Skeletal muscle satellite cell (primary cell): ENCODE measurements at regions not wholly inside any gene's neighbourhood (a gene's known extent, or its start where the extent isn't known, plus 50 kb on each side); places are given as distances from the start of the nearest gene placed in this dataset.
"Not testable (repeated sequence)": the region's sequence is repeated elsewhere in the genome, so short reads cannot be mapped to it uniquely, and the experiment has no call there.

Experiments used
- H3K27me3 ChIP-seq: 2 replicates; pipeline ENCODE4 v1.7.0; 2013; ENCODE audit warnings: low read length; ENCODE audit not compliant: control insufficient read depth, insufficient read depth
- H3K36me3 ChIP-seq: 2 replicates; pipeline ENCODE4 v1.7.0; 2013; ENCODE audit warnings: mild to moderate bottlenecking, control low read depth, low read length; ENCODE audit not compliant: insufficient read depth
- H3K4me1 ChIP-seq: 2 replicates; pipeline ENCODE4 v1.7.0; 2013; ENCODE audit warnings: low read length; ENCODE audit not compliant: control insufficient read depth, insufficient read depth
- H3K4me2 ChIP-seq: 2 replicates; pipeline ENCODE4 v1.7.0; 2013; ENCODE audit warnings: mild to moderate bottlenecking, low read length
- H3K4me3 ChIP-seq: 2 replicates; pipeline ENCODE4 v1.7.0; 2013; ENCODE audit warnings: low read length
- H3K9ac ChIP-seq: 2 replicates; pipeline ENCODE4 v1.7.0; 2013; ENCODE audit warnings: mild to moderate bottlenecking, low read depth, low read length, moderate library complexity
- H3K9me3 ChIP-seq: replicated peaks from 2 replicates; pipeline ENCODE4 v1.7.0; 2013; ENCODE audit warnings: mild to moderate bottlenecking, control low read depth, low read length

- H3K9ac ChIP-seq, H3K4me3 ChIP-seq, H3K27me3 ChIP-seq, H3K36me3 ChIP-seq, H3K9me3 ChIP-seq, H3K4me1 ChIP-seq, H3K4me2 ChIP-seq: not testable (repeated sequence)
Measured at GRCh38 chr4:188438391-188438824, 299.2 kb downstream of the TRIML1 start.

- no peaks in the 10 kb centered on the region for H3K4me1 ChIP-seq
- no peak overlapping the region for H3K9ac ChIP-seq
- H3K4me2 ChIP-seq: no peak overlapping the region
- no peaks in the 10 kb centered on the region for H3K27me3 ChIP-seq
- no peaks in the 10 kb centered on the region for H3K9me3 ChIP-seq
- H3K4me3 ChIP-seq: no peak overlapping the region
- H3K36me3 ChIP-seq: no peaks in the 10 kb centered on the region
Measured at GRCh38 chr4:188439641-188440311, 300.5 kb downstream of the TRIML1 start.

GRCh38 chr4:188444500-188444899, 305.3 kb downstream of the TRIML1 start:
- H3K4me2 ChIP-seq: no peak overlapping the region
- H3K4me1 ChIP-seq: no peaks in the 10 kb centered on the region
- H3K9me3 ChIP-seq: no peaks in the 10 kb centered on the region
- no peaks in the 10 kb centered on the region for H3K27me3 ChIP-seq
- no peaks in the 10 kb centered on the region for H3K36me3 ChIP-seq
- no peak overlapping the region for H3K4me3 ChIP-seq
- no peak overlapping the region for H3K9ac ChIP-seq

GRCh38 chr4:188448996-188449395, 309.8 kb downstream of the TRIML1 start:
- H3K4me3 ChIP-seq, H3K36me3 ChIP-seq, H3K9me3 ChIP-seq, H3K4me2 ChIP-seq, H3K27me3 ChIP-seq, H3K9ac ChIP-seq, H3K4me1 ChIP-seq: not testable (repeated sequence)

GRCh38 chr4:188450571-188450970, 311.3 kb downstream of the TRIML1 start:
- Histone ChIP-seq H3K9me3 (no peaks in the 10 kb centered on the region), H3K4me1 (no peaks in the 10 kb centered on the region), H3K9ac (no peak overlapping the region), H3K27me3 (no peaks in the 10 kb centered on the region), H3K4me2 (no peak overlapping the region), H3K36me3 (no peaks in the 10 kb centered on the region), H3K4me3 (no peak overlapping the region)

GRCh38 chr4:188452097-188452496, 312.9 kb downstream of the TRIML1 start:
- no peaks in the 10 kb centered on the region for H3K9me3 ChIP-seq
- no peak overlapping the region for H3K9ac ChIP-seq
- H3K4me3 ChIP-seq: no peak overlapping the region
- H3K4me2 ChIP-seq: no peak overlapping the region
- H3K27me3 ChIP-seq: no peaks in the 10 kb centered on the region
- no peaks in the 10 kb centered on the region for H3K4me1 ChIP-seq
- no peaks in the 10 kb centered on the region for H3K36me3 ChIP-seq

GRCh38 chr4:188454575-188454974, 315.3 kb downstream of the TRIML1 start:
- Histone ChIP-seq H3K4me1 (no peaks in the 10 kb centered on the region), H3K27me3 (no peaks in the 10 kb centered on the region), H3K36me3 (no peaks in the 10 kb centered on the region), H3K4me2 (no peak overlapping the region), H3K9ac (no peak overlapping the region), H3K9me3 (peaks cover 5% of the 10 kb centered on the region), H3K4me3 (no peak overlapping the region)

- H3K9me3 ChIP-seq: peaks cover 5% of the 10 kb centered on the region
- no peaks in the 10 kb centered on the region for H3K4me1 ChIP-seq
- H3K4me2 ChIP-seq: no peak overlapping the region
- no peaks in the 10 kb centered on the region for H3K36me3 ChIP-seq
- H3K9ac ChIP-seq: no peak overlapping the region
- no peaks in the 10 kb centered on the region for H3K27me3 ChIP-seq
- no peak overlapping the region for H3K4me3 ChIP-seq
Measured at GRCh38 chr4:188455062-188455752, 316.0 kb downstream of the TRIML1 start.

GRCh38 chr4:188459381-188459780, 320.1 kb downstream of the TRIML1 start:
- no peak overlapping the region for H3K4me3 ChIP-seq
- H3K9ac ChIP-seq: no peak overlapping the region
- no peaks in the 10 kb centered on the region for H3K27me3 ChIP-seq
- H3K4me1 ChIP-seq: no peaks in the 10 kb centered on the region
- peaks cover 5% of the 10 kb centered on the region for H3K9me3 ChIP-seq
- H3K36me3 ChIP-seq: no peaks in the 10 kb centered on the region
- no peak overlapping the region for H3K4me2 ChIP-seq

- peaks cover 4% of the 10 kb centered on the region for H3K9me3 ChIP-seq
- H3K4me3 ChIP-seq: no peak overlapping the region
- H3K9ac ChIP-seq: no peak overlapping the region
- no peaks in the 10 kb centered on the region for H3K4me1 ChIP-seq
- H3K36me3 ChIP-seq: no peaks in the 10 kb centered on the region
- no peaks in the 10 kb centered on the region for H3K27me3 ChIP-seq
- H3K4me2 ChIP-seq: no peak overlapping the region
Measured at GRCh38 chr4:188463909-188464308, 324.7 kb downstream of the TRIML1 start.

- no peak overlapping the region for H3K9ac ChIP-seq
- H3K4me1 ChIP-seq: no peaks in the 10 kb centered on the region
- no peak overlapping the region for H3K4me2 ChIP-seq
- peaks cover 4% of the 10 kb centered on the region for H3K9me3 ChIP-seq
- no peaks in the 10 kb centered on the region for H3K36me3 ChIP-seq
- H3K4me3 ChIP-seq: no peak overlapping the region
- no peaks in the 10 kb centered on the region for H3K27me3 ChIP-seq
Measured at GRCh38 chr4:188466001-188466400, 326.8 kb downstream of the TRIML1 start.

- Histone ChIP-seq H3K36me3 (no peaks in the 10 kb centered on the region), H3K4me2 (no peak overlapping the region), H3K4me3 (no peak overlapping the region), H3K27me3 (no peaks in the 10 kb centered on the region), H3K9ac (no peak overlapping the region), H3K4me1 (no peaks in the 10 kb centered on the region), H3K9me3 (peaks cover 8% of the 10 kb centered on the region)
Measured at GRCh38 chr4:188484256-188484655, 345.0 kb downstream of the TRIML1 start.
